HG03342 (cell line): ENCODE measurements at regions not wholly inside any gene's neighbourhood (a gene's known extent, or its start where the extent isn't known, plus 50 kb on each side); places are given as distances from the start of the nearest gene placed in this dataset.
"Not testable (repeated sequence)": the region's sequence is repeated elsewhere in the genome, so short reads cannot be mapped to it uniquely, and the experiment has no call there.

Experiments used
- ATAC-seq: cut with Tn5 transposase; IDR thresholded peaks from one replicate; pipeline ENCODE4 v1.9.1; 2021; ENCODE audit warnings: mild to moderate bottlenecking, moderate library complexity; ENCODE audit not compliant: unreplicated experiment

DNA sequence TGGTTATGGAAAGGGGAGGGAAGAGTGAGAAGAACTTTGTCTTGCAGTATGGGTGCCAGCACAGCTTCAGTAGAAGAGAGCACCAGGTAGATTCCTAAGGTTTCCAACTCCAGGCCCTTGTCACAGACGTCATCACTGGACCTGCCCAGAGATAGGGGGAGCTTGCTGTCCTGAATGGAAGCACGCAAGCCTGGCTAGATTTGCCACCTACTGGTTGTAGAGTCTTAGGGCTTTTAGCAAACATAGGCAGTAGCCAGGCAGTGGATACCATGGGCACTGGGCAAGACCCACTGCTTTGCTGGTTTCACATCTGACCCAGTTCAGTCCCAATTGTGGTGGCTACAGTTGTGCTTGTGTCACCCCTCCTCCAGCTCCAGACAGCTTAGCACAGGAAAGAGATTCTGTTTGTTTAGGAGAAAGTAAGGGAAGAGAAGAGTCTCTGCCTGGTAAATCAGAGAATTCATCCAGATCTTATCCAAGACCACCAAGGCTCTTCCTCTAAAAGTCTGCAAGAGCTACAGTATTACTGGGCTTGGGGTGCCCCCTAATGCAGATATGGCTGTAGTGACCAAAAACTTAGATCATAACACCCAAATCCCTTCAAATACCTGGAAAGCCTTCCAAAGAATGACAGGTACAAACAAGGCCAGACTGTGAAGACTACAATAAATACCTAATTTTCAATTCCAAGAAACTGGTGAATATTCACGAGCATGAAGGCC, 158.9 kb downstream of the HINT1 start:
- no peak for ATAC-seq

DNA sequence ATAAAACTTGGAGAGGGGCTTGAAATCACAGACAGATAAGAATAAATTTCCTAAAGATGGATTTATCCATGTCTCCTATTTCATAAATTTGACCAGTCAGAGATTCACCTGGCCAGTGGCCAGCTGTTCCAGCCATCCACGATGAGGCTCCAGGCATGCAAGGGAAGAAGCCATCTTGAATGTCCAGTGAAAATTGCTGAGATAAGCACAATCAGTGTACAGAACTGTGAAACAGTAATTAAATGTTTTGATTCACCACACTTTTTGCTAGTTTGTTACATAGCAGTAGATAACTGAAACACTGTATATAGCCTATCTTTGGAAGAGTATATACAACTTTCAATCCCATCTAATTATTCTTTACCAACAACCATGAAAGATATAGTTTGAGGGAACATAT, 163.5 kb downstream of the HINT1 start:
- ATAC-seq: no peak

DNA sequence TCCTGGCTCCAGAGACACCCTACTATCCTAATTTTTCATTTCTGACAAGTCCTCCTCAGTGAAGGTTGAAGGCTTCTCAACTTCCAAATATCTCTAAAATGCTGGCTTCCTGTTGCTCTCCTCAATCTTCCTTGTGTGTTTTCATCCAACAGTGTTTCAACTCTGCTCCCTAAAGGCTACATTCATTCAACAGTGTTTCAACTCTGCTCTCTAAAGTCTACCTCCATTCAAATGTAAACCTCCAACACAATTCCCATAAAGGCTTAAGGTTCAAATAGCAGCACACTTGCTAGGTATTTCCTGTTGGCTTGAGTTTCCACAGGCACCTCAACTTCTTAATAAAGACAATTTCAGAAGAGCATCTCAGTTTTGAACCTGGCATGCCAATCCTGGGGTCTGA, 164.8 kb downstream of the HINT1 start:
- no peak for ATAC-seq

DNA sequence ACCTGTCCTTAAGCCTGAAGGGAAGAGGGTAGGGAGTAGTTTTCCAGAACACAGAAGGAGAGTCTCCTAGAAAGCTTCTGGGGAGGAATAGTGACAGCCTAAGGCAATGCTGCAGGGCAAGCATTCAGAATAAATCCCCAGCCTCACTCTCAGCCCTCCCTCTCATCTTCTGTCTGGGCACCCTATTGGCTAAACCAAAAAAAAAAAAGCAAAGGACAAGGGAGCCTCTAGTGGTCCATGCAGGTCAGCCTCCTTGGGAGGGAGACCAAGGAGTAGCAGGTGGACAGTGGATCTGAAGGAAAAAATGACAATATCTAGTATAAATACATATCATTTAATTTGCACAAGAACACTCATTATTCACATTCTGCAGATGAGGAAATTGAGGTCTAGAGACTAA, 168.3 kb downstream of the HINT1 start:
- not testable (repeated sequence) for ATAC-seq

DNA sequence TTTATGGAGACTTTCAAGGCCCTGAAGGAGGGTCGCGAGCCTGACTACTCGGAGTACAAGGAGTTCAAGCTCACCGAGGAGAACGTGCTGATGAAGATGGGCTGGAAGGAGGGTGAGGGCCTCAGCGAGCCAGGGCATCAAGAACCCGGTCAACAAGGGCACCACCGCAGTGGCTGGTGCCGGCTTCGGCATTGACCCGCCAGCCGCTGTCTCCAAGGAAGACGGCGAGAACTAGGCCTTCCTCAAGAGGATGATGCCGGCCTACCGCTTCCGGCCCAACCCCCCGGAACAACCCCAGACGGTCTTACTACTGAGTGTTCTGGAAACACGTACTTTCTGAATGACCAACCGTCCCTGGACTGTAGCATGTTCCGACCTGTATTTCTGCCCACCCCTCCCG, 169.2 kb downstream of the HINT1 start:
- no peak for ATAC-seq

DNA sequence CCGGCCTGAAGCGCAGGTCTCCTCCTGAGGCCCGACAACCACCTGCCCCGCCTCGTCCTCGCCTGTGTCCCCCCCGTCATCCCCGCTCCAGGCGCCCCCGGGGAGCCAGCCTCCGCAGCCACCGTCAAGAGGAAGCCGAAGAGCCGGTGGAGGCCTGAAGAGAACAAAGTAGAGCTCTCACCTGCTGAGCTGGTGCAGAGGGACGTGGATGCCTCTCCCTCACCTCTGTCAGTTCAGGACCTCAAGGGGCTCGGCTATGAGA, 169.9 kb downstream of the HINT1 start:
- no peak for ATAC-seq

DNA sequence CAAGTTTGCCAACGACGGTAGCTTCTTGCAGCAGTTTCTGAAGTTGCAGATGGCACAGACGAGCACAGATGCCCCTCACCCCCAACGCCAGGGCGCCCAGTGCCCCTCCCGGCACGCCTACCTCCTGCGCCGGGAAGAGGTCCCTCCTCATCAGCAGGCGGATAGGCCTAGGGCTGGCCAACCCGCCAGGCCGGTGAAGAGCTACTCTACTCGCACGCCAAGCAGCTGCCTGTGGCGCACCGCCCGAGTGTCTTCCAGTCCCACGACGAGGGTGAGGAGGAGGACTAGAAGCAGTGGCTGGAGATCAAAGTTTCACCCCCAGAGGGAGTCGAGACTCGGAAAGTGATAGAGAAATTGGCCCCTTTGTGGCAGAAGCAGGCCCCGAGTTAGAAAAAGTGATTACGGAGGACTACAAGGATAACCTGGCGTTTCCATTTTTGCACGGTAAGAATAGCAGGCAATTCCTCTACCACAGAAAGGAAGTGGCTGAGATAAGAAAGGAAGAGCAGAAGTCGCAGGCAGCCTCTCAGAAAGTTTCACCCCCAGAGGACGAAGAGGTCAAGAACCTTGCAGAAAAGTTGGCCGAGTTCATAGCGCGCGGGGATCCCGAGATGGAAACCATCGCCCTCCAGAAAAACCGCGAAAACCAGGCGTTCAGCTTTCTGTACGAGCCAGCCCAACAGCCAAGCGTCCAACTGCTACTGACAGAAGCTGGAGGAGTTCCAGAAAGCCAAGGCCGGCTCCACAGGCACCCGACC, 170.4 kb downstream of the HINT1 start:
- no peak for ATAC-seq

DNA sequence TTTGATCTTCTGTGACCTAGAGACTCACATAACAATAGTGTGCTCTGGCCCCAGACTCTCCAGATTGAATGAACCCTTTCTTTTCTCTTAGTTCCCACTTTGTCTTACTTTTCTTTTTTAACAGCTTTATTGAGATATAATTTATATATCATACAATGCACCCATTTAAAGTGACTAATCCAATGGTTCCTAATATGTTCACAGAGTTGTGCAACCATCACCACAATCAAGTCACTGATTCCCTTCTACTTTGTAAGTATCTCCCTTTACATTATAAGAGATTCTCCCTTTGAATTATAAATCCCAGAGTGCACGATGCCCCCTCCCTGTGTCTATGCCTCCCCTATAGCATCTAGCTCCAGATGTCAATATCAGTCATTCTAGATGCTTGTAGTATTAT, 172.4 kb downstream of the HINT1 start:
- ATAC-seq: no peak

DNA sequence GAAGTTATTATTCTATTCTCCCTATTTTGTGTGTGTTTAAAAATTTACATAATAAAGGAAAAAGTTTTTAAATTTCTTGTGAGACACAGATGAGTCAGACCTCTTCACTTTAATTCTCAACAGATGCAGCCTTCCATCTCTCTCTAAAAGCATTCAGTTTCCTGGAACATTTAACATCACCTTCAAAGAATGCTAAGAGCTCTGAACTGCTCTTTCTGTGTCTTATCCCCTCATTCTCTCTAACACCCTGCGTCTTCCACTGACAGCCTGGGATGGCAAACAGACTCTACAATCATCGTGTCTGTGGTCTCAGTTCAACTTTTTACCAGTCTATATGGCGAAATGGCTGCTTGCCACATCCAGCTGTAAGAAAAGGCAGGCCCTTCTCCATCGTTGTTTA, 173.0 kb downstream of the HINT1 start:
- ATAC-seq: no peak

DNA sequence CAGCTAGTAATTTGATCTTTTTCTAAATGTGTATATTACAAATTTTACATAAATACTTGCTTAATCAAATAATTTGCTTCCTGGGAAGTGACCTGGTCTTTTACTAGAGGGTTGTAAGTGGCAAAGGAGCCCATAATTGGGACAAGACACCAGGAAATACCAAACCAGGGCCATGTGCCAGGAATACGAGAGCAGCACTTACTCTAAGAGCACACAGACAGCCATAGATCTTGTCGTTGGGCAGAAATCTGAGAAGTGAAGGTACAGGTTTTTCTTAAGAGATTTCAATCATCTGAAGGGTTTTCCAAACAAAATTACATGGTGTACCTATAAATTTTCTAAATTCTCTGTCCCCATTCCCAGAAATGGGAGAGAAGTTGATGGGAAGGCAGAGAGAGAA, 179.3 kb downstream of the HINT1 start:
- no peak for ATAC-seq

DNA sequence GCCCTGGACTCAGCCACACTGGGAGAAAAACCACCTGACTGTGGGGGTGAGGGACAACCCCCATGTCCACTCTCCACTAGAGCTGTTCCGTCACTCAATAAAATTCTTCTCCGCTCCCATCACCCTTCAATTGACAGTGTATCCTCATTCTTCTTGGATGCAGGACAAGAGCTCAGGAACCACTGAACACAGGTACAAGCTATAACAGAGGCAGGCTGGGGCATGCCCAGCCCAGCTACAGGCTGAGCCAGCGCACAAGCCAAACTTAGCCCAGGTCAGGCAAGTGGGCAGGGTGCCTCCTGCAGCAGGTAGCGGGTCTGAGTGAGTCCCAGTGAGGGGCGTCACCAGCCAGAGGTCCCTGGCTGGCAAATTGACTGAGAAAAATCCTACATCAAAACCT, 183.4 kb downstream of the HINT1 start:
- no peak for ATAC-seq

DNA sequence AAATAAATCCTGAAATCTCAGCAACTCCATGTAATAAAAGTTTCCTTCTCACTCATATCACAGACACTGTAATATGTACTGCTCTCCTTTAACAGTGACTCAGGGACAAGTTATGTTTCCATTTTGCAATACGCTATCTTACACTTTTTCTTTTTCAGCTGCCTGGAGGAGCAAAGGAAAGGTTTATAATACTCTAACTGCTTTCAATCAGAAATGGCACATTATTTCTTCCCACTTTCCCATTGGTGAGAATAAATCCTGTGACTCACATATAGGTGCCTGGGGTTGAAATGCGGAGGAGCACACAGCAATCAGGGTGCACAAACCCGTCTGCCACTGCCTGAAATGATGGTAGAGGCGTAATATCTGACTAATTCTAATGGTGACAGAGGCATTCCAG, 186.6 kb downstream of the HINT1 start:
- ATAC-seq: no peak

DNA sequence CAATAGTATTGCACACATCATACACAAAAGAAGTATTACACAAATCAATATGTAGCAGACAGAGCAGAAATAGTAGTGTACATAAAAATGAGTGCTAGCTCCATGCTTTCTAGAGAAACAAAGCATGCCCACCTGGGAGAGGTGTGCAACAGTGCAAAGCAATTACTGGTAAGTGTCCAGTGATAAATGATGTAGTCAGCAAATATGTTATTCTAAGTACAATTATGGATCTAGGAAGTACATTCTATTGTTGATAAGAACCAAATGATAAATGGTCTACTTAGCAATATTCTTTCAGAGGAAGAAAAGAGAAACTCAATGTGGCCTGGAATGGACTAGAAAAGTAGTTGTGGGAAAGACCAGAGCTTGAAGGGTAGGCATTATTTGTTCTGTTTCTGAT, 188.6 kb downstream of the HINT1 start:
- ATAC-seq: no peak

DNA sequence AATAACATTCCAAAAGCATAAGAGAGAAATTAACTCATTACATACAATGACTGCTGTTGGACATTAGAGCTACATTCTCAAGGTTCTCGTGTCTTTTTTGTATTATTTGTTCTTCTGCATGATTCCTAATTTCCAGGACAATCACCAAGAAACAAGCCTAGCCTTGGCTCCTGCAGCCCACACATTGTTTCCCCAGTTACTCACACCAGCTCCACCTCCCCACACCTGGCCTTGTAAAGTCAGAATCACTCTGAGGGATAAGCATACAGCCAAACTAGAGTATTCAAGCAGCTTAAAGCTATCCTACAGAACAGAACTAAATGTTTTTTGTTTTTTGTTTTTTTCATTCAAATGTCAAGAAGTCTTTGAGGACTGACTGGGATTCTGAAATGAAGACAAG, 189.2 kb downstream of the HINT1 start:
- ATAC-seq: no peak

DNA sequence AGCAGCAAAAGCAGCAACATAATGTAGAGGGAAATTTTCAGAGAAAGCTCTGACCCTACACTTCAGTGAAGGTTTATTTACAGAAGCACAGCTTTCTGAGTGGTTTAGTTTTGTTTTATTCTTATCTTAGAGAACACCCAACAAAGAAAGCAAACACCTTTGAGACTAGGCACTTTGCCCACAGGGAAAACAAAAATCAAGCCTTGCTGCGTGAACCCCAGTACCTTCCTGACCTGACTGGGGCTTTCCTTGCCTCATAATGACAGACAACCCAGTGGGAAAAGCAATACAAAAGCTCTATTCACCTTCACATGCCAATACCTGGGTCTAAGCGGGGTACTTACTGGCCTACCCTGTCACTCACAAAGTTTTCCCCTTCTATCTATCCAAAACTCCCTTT, 189.8 kb downstream of the HINT1 start:
- ATAC-seq: no peak

DNA sequence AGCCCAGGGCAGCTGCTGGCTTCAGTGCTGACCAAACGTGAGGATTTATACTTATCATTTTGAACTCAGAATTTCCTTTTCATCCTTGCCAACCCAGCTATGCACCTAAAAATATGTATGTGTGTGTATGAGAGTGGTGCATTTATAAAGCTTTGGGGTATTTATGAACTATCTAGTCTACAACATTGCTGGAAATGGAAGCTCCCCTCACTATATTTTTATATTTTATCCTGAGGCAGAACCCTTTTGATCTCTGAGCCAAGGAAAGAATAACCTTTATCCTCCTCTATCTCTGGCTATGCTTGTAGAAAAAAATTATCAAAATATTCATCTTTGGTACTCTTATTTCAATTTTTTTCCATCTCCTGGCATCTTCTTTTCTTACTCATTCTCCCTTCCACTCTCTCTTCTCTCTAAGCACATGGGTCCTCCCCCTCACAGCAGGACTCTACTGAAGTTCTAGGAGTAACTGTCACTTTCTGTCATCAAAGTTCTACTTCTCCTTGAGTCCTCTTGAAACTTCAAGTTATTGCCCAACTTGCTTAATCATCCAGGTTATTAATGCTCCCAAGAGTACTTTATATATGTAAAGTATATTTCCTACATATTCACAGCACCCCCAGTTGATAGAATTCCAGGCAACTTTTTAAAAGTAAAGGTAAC, 190.9 kb downstream of the HINT1 start:
- ATAC-seq: no peak

DNA sequence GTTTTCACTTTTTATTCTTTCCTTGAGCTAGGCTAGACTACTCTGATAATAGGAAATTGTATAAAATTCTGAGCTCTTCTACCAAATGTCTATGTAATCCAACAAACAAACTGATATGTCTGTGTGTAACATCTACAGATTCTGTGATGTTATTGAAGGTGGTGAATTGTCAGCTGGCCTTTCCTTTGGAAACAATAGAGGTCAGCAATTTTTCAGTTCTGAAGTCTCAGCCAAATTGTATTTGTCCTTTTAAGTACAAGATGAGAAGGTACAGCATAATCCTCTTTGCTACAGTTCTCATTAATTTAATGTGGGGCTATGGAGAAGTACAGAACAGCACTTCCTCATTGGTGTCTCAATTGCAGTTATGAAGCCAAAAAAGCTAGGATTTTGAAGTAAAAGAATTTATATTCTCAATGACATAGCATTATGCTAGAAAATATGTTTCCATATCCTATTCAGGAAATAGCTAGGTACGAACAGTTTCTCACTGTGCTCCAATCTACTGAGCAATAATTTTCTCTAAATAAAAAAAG, 198.0 kb downstream of the HINT1 start:
- no peak for ATAC-seq

DNA sequence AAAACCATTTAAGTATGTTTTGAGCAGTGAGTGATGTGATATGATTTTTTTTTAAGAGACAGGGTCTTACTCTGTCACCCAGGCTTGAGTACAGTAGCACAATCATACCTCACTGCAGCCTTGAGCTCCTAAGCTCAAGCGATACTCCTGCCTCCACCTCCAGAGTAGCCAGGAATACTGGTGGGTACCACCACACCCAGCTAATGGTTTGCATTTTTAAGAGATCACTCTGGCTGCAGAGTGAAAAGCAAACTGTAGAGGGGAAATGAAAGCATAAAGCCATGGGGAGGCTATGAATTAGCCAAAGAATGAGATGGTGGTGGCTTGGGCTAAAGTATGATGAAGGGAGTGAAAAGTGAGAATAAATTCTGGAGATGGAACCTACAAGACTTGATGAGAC, 199.1 kb downstream of the HINT1 start:
- ATAC-seq: no peak

DNA sequence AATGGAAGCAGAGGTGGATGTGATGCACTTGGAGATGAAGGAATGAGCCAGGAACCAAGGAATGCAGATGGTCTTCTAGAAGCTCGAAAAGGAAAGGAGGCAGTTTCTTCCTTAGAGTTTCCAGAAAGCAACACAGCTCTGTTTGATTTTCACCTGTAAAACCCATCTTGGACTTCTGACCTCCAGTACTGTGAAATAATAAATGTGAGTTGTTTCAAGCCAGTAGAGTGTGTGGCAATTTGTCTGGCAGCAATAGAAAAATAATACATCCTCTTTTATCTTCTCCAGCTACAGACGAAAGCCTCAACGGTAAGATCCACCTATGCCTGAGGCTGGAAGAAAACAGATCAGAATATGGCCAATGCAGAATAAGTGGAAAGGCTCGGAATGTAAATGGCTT, 199.7 kb downstream of the HINT1 start:
- no peak for ATAC-seq

DNA sequence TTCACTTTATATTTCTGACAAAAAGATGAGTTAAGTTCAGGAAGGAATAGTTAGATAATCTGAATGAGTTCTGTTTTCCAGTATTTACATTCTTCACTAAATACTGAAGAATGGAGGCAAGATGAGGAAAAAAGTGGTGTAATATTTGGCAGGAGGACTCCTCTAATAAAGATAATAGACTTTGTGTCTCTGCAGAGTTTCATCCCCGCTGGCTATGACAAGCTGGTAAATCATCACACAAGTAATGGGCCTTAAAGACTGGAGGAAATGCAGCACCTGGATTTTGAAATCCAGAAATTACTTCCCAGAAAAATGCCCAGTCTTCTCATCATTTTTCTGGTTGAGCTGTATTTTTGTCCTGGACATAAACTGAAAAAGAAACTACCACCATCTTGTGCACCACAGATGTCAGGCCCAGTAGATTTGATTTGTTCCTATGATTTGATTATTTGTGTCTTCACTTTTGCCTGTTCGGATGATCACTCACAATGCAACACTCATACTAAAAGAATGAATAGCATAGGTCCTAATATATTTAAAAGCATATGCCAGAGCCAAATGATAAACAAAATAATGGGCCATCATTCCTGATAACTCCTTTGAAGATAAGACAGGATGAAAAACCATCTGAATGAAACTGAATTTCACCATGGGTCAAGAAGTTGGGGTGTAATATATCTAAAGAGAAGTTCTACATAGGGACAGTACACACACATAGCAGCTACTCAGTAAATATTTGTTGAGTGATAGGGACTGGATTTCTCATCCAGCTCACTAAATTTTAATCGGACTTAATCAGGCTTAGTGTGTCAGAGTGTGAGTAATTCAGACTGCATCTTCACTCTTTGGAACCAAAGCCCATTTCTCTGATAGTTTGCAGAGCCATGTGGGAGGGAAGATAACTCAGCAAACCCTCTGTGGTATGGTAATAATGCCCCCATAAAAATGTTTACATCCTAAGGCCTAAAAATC, 200.5 kb downstream of the HINT1 start:
- no peak for ATAC-seq

DNA sequence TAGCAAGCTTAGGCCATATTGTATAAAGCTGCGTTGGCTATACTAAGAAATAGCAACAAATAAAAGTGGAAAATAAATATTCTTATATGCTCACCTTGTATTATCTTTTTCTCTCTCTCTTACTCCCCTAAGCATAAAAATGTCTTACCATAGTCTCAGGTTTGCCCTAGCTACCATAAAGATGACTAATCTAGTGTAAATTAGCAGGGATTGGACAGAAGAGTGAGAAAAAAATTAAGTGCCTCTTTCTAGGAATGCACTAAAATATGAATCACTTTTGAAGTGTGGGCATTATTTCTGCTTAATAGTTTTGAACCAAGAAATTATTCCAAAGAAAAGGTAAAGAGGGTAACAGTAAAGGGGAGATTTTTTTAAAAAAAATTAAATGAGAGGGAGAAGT, 201.3 kb downstream of the HINT1 start:
- no peak for ATAC-seq
